HepG2 (cell line): ENCODE measurements at regions not wholly inside any gene's neighbourhood (a gene's known extent, or its start where the extent isn't known, plus 50 kb on each side); places are given as distances from the start of the nearest gene placed in this dataset.

Experiments used
- ATF7-NPFF ChIP-seq: sonication (generic); formaldehyde crosslinking; IDR thresholded peaks from 2 replicates; pipeline ENCODE4 v1.8.1; 2023; ENCODE audit warnings: mild to moderate bottlenecking, low read depth, missing genetic modification reagents, moderate library complexity
- FOXA3 ChIP-seq: IDR thresholded peaks from 2 replicates; pipeline ENCODE4 v1.6.1; 2016; ENCODE audit warnings: missing genetic modification reagents, missing compliant biosample characterization
- FUBP1 ChIP-seq: sonication (generic); formaldehyde crosslinking; IDR thresholded peaks from 2 replicates; pipeline ENCODE4 v1.5.1; 2020; ENCODE audit warnings: missing genetic modification reagents, mild to moderate bottlenecking, borderline replicate concordance
- HMGXB3 ChIP-seq: sonication (generic); formaldehyde crosslinking; IDR thresholded peaks from 2 replicates; pipeline ENCODE4 v1.4.0; 2020; ENCODE audit warnings: missing genetic modification reagents, borderline replicate concordance
- HNRNPK ChIP-seq: fragments of 200-400 bp; formaldehyde crosslinking; IDR thresholded peaks from 2 replicates; pipeline ENCODE4 v1.6.1; 2018; ENCODE audit warnings: low read length, low read depth, moderate library complexity, mild to moderate bottlenecking; ENCODE audit not compliant: poor library complexity, severe bottlenecking
- HOXA3 ChIP-seq: sonication (generic); formaldehyde crosslinking; IDR thresholded peaks from 2 replicates; pipeline ENCODE4 v1.5.0; 2020; ENCODE audit warnings: missing genetic modification reagents
- ISL2 ChIP-seq: sonication (generic); formaldehyde crosslinking; IDR thresholded peaks from 2 replicates; pipeline ENCODE4 v1.5.0; 2020; ENCODE audit warnings: missing genetic modification reagents
- MAFK ChIP-seq, 2 experiments: IDR thresholded peaks in 1 of 2; conservative IDR thresholded peaks in 1 of 2; 2 replicates each; pipeline ENCODE4 v1.6.1; 2011; ENCODE audit warnings: improper control_type of control experiment in 2 of 2, low read length in 2 of 2
- MED8 ChIP-seq: sonication (generic); formaldehyde crosslinking; IDR thresholded peaks from 2 replicates; pipeline ENCODE4 v1.8.1; 2023; ENCODE audit warnings: mild to moderate bottlenecking, missing genetic modification reagents; ENCODE audit not compliant: insufficient replicate concordance
- NFIB ChIP-seq: sonication (generic); formaldehyde crosslinking; IDR thresholded peaks from 2 replicates; pipeline ENCODE4 v1.9.0; 2021; ENCODE audit warnings: missing genetic modification reagents, mild to moderate bottlenecking, borderline replicate concordance
- RARA ChIP-seq: IDR thresholded peaks from 2 replicates; pipeline ENCODE4 v1.6.1; 2016; ENCODE audit warnings: missing genetic modification reagents, missing compliant biosample characterization
- THAP11 ChIP-seq: IDR thresholded peaks from 2 replicates; pipeline ENCODE4 v1.6.1; 2016; ENCODE audit warnings: missing biosample characterization, missing genetic modification reagents
- TOE1 ChIP-seq: sonication (generic); formaldehyde crosslinking; IDR thresholded peaks from 2 replicates; pipeline ENCODE4 v1.4.0; 2020; ENCODE audit warnings: mild to moderate bottlenecking, missing genetic modification reagents
- TRAFD1 ChIP-seq: sonication (generic); formaldehyde crosslinking; IDR thresholded peaks from 2 replicates; pipeline ENCODE4 v1.5.1; 2020; ENCODE audit warnings: missing genetic modification reagents, mild to moderate bottlenecking, borderline replicate concordance
- ZNF12 ChIP-seq: sonication (generic); formaldehyde crosslinking; IDR thresholded peaks from 2 replicates; pipeline ENCODE4 v1.5.0; 2020; ENCODE audit warnings: missing genetic modification reagents
- ZNF326 ChIP-seq: sonication (generic); formaldehyde crosslinking; IDR thresholded peaks from 2 replicates; pipeline ENCODE4 v1.4.0; 2020; ENCODE audit warnings: missing genetic modification reagents, borderline replicate concordance
- ZNF331 ChIP-seq: sonication (generic); formaldehyde crosslinking; IDR thresholded peaks from 2 replicates; pipeline ENCODE4 v1.4.0; 2020; ENCODE audit warnings: missing genetic modification reagents
- ZNF354B ChIP-seq: sonication (generic); formaldehyde crosslinking; IDR thresholded peaks from 2 replicates; pipeline ENCODE4 v1.8.0; 2022; ENCODE audit warnings: mild to moderate bottlenecking, missing genetic modification reagents
- TF ChIP-seq, protein P1 (sequence below): sonication (generic); formaldehyde crosslinking; conservative IDR thresholded peaks from 2 replicates; pipeline ENCODE4 v1.4.0; 2020; ENCODE audit warnings: missing genetic modification reagents

GRCh38 chr12:114858388-114859146, 174.6 kb upstream of the TBX3 start (continued):
- TF ChIP-seq HNRNPK = no peak
- TF ChIP-seq TOE1 (CRISPR knock-in tag) = no peak
- TF ChIP-seq THAP11 (CRISPR knock-in tag) = peak; percentile 30; the same call in 1 of the 2 replicates
- peak; percentile 79; the same call in 1 of the 2 replicates for TF ChIP-seq ZNF12 (CRISPR knock-in tag)
- TF ChIP-seq RARA (CRISPR knock-in tag) = peak; percentile 66
- no peak for TF ChIP-seq MED8 (CRISPR knock-in tag)
- TF ChIP-seq ATF7-NPFF = no peak
- no peak for TF ChIP-seq HMGXB3
- no peak for TF ChIP-seq TRAFD1 (CRISPR knock-in tag)
- TF ChIP-seq FUBP1 (CRISPR knock-in tag) = no peak
- TF ChIP-seq ZNF354B (CRISPR knock-in tag) = no peak
- TF ChIP-seq MAFK (conservative IDR thresholded peaks at IDR 0.05 in 1 of 2, IDR thresholded peaks at IDR 0.05 in 1 of 2; ENCODE audit: low read length in 2 of 2) = peak; percentile 33 to 65; a peak in 3 of 4 replicates
- peak; percentile 62; the same call in 1 of the 2 replicates for TF ChIP-seq ZNF331 (CRISPR knock-in tag)
- TF ChIP-seq ISL2 (CRISPR knock-in tag) = peak; percentile 39; the same call in 1 of the 2 replicates
- TF ChIP-seq FOXA3 (CRISPR knock-in tag) = peak; percentile 69; the same call in 1 of the 2 replicates
- TF ChIP-seq, protein P1, sequence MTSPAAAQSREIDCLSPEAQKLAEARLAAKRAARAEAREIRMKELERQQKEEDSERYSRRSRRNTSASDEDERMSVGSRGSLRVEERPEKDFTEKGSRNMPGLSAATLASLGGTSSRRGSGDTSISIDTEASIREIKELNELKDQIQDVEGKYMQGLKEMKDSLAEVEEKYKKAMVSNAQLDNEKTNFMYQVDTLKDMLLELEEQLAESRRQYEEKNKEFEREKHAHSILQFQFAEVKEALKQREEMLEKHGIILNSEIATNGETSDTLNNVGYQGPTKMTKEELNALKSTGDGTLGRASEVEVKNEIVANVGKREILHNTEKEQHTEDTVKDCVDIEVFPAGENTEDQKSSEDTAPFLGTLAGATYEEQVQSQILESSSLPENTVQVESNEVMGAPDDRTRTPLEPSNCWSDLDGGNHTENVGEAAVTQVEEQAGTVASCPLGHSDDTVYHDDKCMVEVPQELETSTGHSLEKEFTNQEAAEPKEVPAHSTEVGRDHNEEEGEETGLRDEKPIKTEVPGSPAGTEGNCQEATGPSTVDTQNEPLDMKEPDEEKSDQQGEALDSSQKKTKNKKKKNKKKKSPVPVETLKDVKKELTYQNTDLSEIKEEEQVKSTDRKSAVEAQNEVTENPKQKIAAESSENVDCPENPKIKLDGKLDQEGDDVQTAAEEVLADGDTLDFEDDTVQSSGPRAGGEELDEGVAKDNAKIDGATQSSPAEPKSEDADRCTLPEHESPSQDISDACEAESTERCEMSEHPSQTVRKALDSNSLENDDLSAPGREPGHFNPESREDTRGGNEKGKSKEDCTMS (CRISPR knock-in tag) = no peak
- no peak for TF ChIP-seq NFIB (CRISPR knock-in tag)
- no peak for TF ChIP-seq ZNF326 (CRISPR knock-in tag)
- TF ChIP-seq HOXA3 (CRISPR knock-in tag) = peak; percentile 29; the same call in 1 of the 2 replicates
